ENCODE measurements at regions not wholly inside any gene's neighbourhood (a gene's known extent, or its start where the extent isn't known, plus 50 kb on each side); places are given as distances from the start of the nearest gene placed in this dataset.

DNA sequence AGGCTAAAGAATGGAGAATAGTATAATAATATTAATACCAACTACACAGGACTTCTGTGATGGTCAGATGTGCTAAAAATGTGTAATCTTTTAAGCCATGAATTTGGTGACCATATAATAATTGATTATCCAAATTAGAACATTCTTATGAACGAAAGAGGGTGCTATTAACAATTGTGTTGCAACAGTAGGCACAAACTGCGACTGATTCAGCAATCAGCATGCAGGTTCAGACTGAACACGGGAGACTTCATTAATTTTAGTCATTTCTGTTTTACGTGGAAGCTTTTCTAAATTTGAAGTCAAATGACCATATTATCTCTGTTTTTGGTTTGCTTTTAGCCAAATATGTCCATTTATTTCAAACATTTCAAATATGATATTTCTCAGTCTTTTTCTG is 54.6 kb upstream of the CHST9 start:
- 0 out of 2 replicates have a peak, but pooled peaks cover under 1% of the 10 kb centered on the region for H3K9me3 ChIP-seq (ENCODE audit: control insufficient read depth, insufficient read depth, low read length)

GRCh38 chr18:27235218-27235870 is 50.2 kb upstream of the CHST9 start:
- H3K9ac ChIP-seq (ENCODE audit: low read depth, low read length): no peak overlapping the region
- H3K4me1 ChIP-seq (ENCODE audit: insufficient read depth, low read length): peaks cover 12% of the 10 kb centered on the region; the same call in 1 of the 2 replicates
- no peaks in the 10 kb centered on the region for H3K36me3 ChIP-seq (ENCODE audit: insufficient read depth, low read length)
- no peaks in the 10 kb centered on the region for H3K9me3 ChIP-seq (ENCODE audit: control insufficient read depth, insufficient read depth, low read length)

More for the DNA sequence above, 54.6 kb upstream of the CHST9 start:
- H3K36me3 ChIP-seq (ENCODE audit: insufficient read depth, low read length): no peaks in the 10 kb centered on the region
- no peaks in the 10 kb centered on the region; the same call in 1 of the 2 replicates for H3K4me1 ChIP-seq (ENCODE audit: insufficient read depth, low read length)
- no peak overlapping the region for H3K9ac ChIP-seq (ENCODE audit: low read depth, low read length)
